HG03280 (cell line): ENCODE measurements at regions not wholly inside any gene's neighbourhood (a gene's known extent, or its start where the extent isn't known, plus 50 kb on each side); places are given as distances from the start of the nearest gene placed in this dataset.
"Not testable (repeated sequence)": the region's sequence is repeated elsewhere in the genome, so short reads cannot be mapped to it uniquely, and the experiment has no call there.

ENCODE experiments used
- ATAC-seq: cut with Tn5 transposase; IDR thresholded peaks from one replicate; pipeline ENCODE4 v1.9.1; 2021; ENCODE audit warnings: mild to moderate bottlenecking, moderate library complexity; ENCODE audit not compliant: unreplicated experiment

- ATAC-seq = no peak
Observed at GRCh38 chr13:34720618-34721017, 221.5 kb upstream of the NBEA start.

DNA sequence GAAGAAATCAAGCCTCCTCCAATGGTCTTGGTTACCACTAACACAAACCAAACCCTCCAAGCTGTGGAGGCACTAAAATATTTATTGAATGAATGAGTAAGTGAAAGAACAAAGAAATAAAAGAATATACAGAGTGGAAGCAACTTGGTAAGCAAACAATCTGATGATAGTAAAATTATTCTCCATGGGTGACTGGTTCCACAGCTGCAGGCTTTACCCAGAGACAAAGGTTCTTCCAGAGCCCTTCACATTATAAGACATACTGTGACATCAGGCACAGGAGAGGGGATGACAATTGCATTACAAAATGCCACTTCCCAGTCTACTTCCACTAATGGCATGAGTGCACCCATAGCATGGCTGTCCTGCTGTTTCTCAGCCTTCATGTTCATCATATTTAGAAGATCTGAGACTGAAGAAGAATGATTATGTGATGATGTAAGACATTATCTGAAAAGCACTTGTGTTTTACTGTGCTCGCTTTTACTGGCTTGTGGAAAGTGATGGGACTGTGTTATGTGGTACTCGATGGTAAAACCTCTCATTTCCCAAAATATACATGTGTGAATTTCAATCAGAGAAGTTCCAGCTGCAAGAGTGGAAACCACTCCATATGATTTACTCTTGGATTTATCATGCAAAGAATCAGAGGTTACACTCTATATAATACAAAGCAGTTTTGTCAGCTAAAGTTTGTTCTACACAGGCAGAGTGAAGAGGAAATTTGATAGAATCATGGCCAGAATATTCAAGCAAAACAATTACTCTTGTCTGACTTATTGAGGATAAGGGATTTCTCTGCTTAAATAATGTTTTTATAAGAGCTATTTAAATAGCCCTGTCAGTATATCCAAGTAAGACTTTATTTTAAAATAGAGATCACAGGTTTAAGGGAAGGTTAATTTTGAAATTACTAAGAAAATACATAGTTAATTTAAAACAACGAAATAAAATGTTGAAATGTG is 220.2 kb upstream of the NBEA start:
- ATAC-seq = no peak

GRCh38 chr13:34722922-34723321 is 219.1 kb upstream of the NBEA start:
- ATAC-seq = no peak

GRCh38 chr13:34730961-34731360 is 211.1 kb upstream of the NBEA start:
- ATAC-seq = no peak

DNA sequence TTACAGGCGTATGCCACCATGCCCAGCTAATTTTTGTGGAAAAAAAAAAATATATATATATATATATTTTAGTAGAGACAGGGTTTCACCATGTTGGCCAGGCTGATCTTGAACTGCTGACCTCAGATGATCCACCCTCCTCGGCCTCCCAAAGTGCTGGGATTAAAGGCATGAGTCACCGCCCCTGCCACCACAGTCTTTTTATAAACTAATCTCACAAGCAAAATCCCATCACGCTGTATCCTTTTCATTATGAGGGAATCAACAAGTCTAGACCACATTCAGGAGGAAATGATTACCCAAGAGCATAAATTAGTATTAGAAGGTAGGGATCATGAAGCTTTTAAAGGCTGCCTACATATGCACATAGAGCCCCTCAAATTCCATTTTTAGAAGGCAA is 210.6 kb upstream of the NBEA start:
- no peak for ATAC-seq

GRCh38 chr13:34733721-34734120 is 208.3 kb upstream of the NBEA start:
- no peak for ATAC-seq

- ATAC-seq = no peak
Observed at GRCh38 chr13:34734932-34735331, 207.1 kb upstream of the NBEA start.

DNA sequence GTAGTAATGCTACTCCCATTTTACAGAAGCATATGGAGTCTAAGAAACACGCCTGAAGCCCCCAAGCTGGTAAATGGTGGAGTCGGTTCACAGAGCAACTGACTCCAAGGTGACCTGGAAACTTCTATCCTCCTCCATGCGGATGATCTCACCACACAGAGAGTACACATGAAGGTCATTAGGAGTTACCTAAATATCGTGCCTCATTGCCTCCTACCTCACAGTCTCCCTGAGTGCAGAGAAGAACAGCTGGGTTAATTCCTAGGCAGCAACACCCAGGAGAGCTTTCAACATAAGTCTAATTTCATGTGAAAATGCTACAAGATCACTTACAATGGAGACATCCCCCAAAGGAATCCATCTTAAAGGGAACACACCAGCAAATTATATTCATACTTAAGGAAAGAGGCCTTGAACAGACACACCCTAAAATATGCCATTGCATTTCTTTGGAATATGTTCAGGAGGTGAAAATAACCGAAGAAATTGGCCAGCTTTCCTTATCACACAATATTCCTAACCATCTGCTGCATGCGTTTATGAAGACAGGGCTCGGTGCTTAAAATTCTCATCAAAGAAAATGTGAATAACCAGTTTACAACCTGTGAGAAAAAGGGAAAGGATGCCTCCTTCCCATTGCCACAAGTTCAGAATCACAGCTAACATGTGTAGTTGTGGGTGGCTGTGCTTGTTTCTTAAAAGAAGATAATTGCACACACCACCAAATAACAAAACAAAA is 203.6 kb upstream of the NBEA start:
- no peak for ATAC-seq

DNA sequence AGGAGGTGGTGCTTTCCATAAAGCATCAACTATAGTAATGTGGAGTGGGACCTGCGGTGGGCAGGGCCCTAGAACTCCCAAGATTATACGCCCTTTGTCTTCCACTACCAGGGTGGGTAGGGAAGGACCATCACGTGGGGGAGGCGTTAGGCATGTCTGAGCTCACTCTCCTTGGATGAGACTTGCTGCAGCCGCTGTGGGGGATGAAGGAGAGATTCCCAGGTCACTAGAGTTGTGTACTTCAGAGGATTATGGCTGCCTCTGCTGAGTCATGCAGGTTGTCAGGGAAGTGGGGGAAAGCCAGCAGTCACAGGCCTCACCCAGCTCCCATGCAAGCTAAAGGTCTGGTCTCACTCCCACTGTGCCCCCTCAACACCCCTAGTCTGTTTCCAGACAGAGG is 195.0 kb upstream of the NBEA start:
- not testable (repeated sequence) for ATAC-seq

DNA sequence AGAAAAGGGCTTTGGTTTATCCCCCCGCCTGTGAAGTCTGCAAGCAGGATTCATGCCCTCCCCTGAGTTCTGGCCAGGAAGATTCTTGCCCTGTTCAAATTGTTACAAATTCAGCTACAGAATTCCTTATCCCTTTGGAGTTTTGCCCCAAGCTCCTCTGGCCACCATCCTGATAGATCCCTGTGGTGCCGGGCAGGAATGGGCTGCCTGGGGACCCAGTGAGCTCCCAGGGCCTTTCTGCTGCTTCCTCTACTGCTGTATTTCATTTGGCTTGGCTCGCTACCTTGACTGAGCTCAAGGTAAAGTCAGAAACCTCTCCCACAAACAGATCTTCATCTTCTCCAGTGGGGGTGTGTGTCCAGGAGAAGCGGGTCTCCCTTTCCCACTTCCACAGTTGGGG is 194.6 kb upstream of the NBEA start:
- ATAC-seq = no peak

DNA sequence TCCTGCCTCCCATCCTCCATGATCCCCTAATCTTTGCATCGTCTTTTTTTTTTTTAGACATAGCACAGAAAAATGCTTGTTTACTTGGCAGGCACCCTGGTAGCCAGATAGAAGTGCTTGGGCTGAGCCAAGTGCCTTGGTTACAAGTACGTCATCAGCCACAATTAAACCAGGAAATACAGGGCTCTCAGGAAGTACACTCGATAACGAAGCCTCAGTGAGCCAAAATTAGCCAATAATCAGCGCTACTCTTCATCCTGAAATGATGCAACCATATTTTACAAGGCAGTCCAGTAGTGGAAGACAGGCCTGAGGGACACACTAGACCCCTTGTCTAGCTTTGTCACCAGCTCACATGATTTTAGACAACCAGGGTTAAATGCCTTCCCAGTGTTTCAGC is 194.0 kb upstream of the NBEA start:
- no peak for ATAC-seq

- ATAC-seq = no peak
Observed at GRCh38 chr13:34748596-34748995, 193.5 kb upstream of the NBEA start.

GRCh38 chr13:34749046-34749445 is 193.0 kb upstream of the NBEA start:
- no peak for ATAC-seq

- peak; percentile 75 for ATAC-seq
Observed at GRCh38 chr13:34750078-34750931, 191.8 kb upstream of the NBEA start.

- no peak for ATAC-seq
Observed at GRCh38 chr13:34751044-34751443, 191.0 kb upstream of the NBEA start.

DNA sequence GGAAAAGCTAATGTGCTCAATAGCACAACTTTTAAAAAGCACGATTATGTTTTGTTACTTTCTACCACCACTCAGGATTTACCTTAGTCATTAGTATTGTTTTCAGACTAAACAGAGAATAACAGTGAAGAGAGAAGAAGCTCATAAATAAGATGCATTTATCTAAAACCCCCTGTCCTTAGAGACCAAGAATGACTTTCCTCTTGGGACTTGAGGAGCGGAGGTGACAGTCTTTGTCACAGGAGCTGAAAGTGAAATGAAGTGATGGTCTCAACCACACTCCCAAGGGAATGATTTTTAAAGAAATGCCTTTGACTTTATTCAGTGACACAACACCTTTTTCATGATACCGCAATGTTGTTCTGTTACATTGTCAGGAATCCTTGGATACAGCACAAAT is 190.6 kb upstream of the NBEA start:
- no peak for ATAC-seq

- no peak for ATAC-seq
Observed at GRCh38 chr13:34752283-34752960, 189.6 kb upstream of the NBEA start.

- no peak for ATAC-seq
Observed at GRCh38 chr13:34756136-34756535, 185.9 kb upstream of the NBEA start.

GRCh38 chr13:34756572-34756971 is 185.5 kb upstream of the NBEA start:
- no peak for ATAC-seq

DNA sequence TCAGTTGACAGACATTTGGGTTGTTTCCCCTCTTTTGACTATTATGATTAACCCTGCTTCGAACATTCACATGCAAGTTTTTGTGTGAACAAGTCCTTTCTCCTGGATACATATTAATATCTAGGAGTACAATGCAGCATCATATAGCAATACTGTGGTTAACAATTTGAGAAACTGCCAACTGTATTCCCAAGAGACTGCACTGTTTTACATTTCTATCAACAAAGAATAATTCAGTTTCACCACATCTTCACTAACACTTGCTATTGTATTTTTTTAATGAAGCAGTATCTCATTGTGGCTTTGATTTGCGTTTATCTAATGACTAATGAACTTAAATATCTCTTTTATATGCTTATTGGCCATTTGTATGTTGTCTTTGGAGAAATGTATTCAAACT is 184.6 kb upstream of the NBEA start:
- no peak for ATAC-seq

DNA sequence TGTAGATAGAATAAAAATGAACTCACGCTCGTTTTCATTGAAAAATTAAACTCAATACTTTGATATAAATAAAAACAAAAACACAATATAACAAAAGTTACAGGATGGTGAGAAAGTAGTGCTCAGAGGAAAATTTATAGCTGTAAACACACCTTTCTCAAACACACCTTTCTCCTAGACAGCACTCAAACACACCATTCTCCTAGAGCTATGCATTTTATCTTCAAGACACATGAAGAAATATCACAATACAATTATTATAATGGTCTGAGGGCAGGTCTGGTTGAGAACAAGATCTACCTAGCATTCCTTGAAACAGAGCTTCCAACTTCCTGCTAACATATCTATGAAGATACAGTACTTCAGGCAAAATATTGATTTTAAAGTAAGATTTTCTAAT is 183.4 kb upstream of the NBEA start:
- no peak for ATAC-seq
